ENCODE measurements at regions not wholly inside any gene's neighbourhood (a gene's known extent, or its start where the extent isn't known, plus 50 kb on each side); places are given as distances from the start of the nearest gene placed in this dataset.

GRCh38 chr7:84908196-84908793, 278.6 kb downstream of the SEMA3D start (continued):
- TF ChIP-seq SP1 (IDR thresholded peaks at IDR 0.05; ENCODE audit: low read depth) = no peak
- no peak for TF ChIP-seq CTCF (IDR thresholded peaks at IDR 0.05 in 2 of 3, conservative IDR thresholded peaks at IDR 0.05 in 1 of 3; ENCODE audit: borderline replicate concordance in 1 of 3, insufficient read depth in 1 of 3, low read depth in 2 of 3, low read length in 2 of 3)
- no peak for TF ChIP-seq JUND (IDR thresholded peaks at IDR 0.05)
- TF ChIP-seq CEBPB (IDR thresholded peaks at IDR 0.05; ENCODE audit: low read depth) = no peak
- TF ChIP-seq REST (IDR thresholded peaks at IDR 0.05; ENCODE audit: low read depth) = no peak
- TF ChIP-seq CBX3 (IDR thresholded peaks at IDR 0.05; ENCODE audit: low read depth) = no peak

GRCh38 chr7:84906889-84907288, 280.0 kb downstream of the SEMA3D start:
- ChIA-PET CTCF (no interaction called here), RAD21 (ENCODE audit: low non-redundant PET in 1 of 2, low total read pairs in 2 of 2, uncharacterized antibody in 2 of 2, unreplicated experiment in 2 of 2) (no interaction called here), POLR2A (no interaction called here)
- Histone ChIP-seq H2AFZ (ENCODE audit: low read depth, low read length, poor library complexity, severe bottlenecking) (no peak overlapping the region), H3K4me1 (ENCODE audit: control insufficient read depth in 1 of 2, insufficient read depth in 2 of 2, low read length in 2 of 2) (peaks cover 0 to 5% of the 10 kb centered on the region in 2 experiments; a peak in 2 of 4 replicates), H4K20me1 (ENCODE audit: insufficient read depth) (no peaks in the 10 kb centered on the region), H3K9me2 (ENCODE audit: insufficient read depth) (no peaks in the 10 kb centered on the region), H3K27me3 (ENCODE audit: insufficient read depth, low read length) (no peaks in the 10 kb centered on the region), H3K27ac (ENCODE audit: low read depth, low read length) (no peak overlapping the region), H3K9me3 (ENCODE audit: control insufficient read depth in 1 of 2, insufficient read depth in 1 of 2, low read depth in 1 of 2, low read length in 2 of 2) (no peaks in the 10 kb centered on the region), H3K79me2 (ENCODE audit: insufficient read depth, low read length) (no peaks in the 10 kb centered on the region), H3K36me3 (ENCODE audit: control insufficient read depth in 1 of 2, insufficient read depth in 2 of 2, low read length in 2 of 2) (no peaks in the 10 kb centered on the region), H3K4me2 (ENCODE audit: low read length) (no peak overlapping the region), H3K4me3 (replicated peaks in 1 of 2; ENCODE audit: low read depth in 1 of 2, low read length in 2 of 2) (no peak overlapping the region), H3K9ac (ENCODE audit: low read length) (no peak overlapping the region)
- ATAC-seq (no peak), DNase-seq (ENCODE audit: low read depth, low spot score) (no peak)
- intact Hi-C loops (cut with micrococcal nuclease) = no loop called here
- no TSS peak for BruUV-seq (replicated peaks)
- TF ChIP-seq CTCF (IDR thresholded peaks at IDR 0.05 in 2 of 3, conservative IDR thresholded peaks at IDR 0.05 in 1 of 3; ENCODE audit: borderline replicate concordance in 1 of 3, insufficient read depth in 1 of 3, low read depth in 2 of 3, low read length in 2 of 3) (no peak), ZBTB33 (IDR thresholded peaks at IDR 0.05; ENCODE audit: extremely low read depth, insufficient replicate concordance, low read length) (no peak), TCF7L2 (IDR thresholded peaks at IDR 0.05; ENCODE audit: borderline replicate concordance, extremely low read depth, insufficient read depth, insufficient read length) (no peak), ATF3 (IDR thresholded peaks at IDR 0.05) (no peak), ZFX (IDR thresholded peaks at IDR 0.05) (no peak), POLR2AphosphoS5 (IDR thresholded peaks at IDR 0.05; ENCODE audit: low read depth, low read length) (no peak), CEBPB (IDR thresholded peaks at IDR 0.05; ENCODE audit: low read depth) (no peak), MAX (IDR thresholded peaks at IDR 0.05) (no peak), SP1 (IDR thresholded peaks at IDR 0.05; ENCODE audit: low read depth) (no peak), RAD21 (IDR thresholded peaks at IDR 0.05; ENCODE audit: low read depth) (no peak), CBX3 (IDR thresholded peaks at IDR 0.05; ENCODE audit: low read depth) (no peak)

Data from HCT116 (cell line).